Prostate gland (tissue), 2 donors: ENCODE measurements at regions not wholly inside any gene's neighbourhood (a gene's known extent, or its start where the extent isn't known, plus 50 kb on each side); places are given as distances from the start of the nearest gene placed in this dataset.

ENCODE experiments used
- DNase-seq: peaks from one replicate; pipeline ENCODE4 v3.0.0-alpha.2; 2019; ENCODE audit warnings: low spot score
- H3K27ac ChIP-seq, 2 donors: fragments of 200-600 bp; sonication (generic); 2 replicates each; pipeline ENCODE4 v1.5.1; 2017 to 2019
- H3K27me3 ChIP-seq: fragments of 200-600 bp; sonication (generic); replicated peaks from 2 replicates; pipeline ENCODE4 v1.5.1; 2019; ENCODE audit not compliant: insufficient read depth
- H3K36me3 ChIP-seq, 2 donors: fragments of 200-600 bp; sonication (generic); 1 replicate in 1 of 2; 2 replicates in 1 of 2; pipeline versions ENCODE4 v1.5.1 to v1.8.1; 2017 to 2019
- H3K4me1 ChIP-seq: fragments of 200-600 bp; sonication (generic); replicated peaks from 2 replicates; pipeline ENCODE4 v1.5.1; 2019
- H3K4me3 ChIP-seq, 2 donors: fragments of 200-600 bp; sonication (generic); 2 replicates each; pipeline ENCODE4 v1.5.1; 2017 to 2019
- H3K9me3 ChIP-seq: fragments of 200-600 bp; sonication (generic); 2 replicates; pipeline ENCODE4 v1.5.1; 2017
- CTCF ChIP-seq, 4 experiments: fragments of 200-600 bp in 2 of 4; fragments of 450-650 bp in 2 of 4; sonication (generic) in 2 of 4; IDR thresholded peaks; 1 replicate in 3 of 4; 2 replicates in 1 of 4; pipeline ENCODE4 v1.5.1; 2016 to 2019; ENCODE audit warnings: antibody characterized with exemption in 4 of 4, mild to moderate bottlenecking in 2 of 4, moderate library complexity in 2 of 4
- POLR2A ChIP-seq: fragments of 450-650 bp; IDR thresholded peaks from one replicate; pipeline ENCODE4 v1.6.1; 2016; ENCODE audit warnings: antibody characterized with exemption, mild to moderate bottlenecking
- POLR2AphosphoS5 ChIP-seq: sonication (generic); formaldehyde crosslinking; IDR thresholded peaks from one replicate; pipeline ENCODE4 v1.6.1; 2017; ENCODE audit warnings: antibody characterized with exemption
- WGBS: methylation state at CpG from one replicate; pipeline ENCODE4 v1.1.5; 2018; 5-methylcytosine and 5-hydroxymethylcytosine counted together
- intact Hi-C: fragments of 100-400 bp; cut with DNase I; formaldehyde crosslinking; loops from one replicate; pipeline ENCODE4 v1.14.2; 2022

DNA sequence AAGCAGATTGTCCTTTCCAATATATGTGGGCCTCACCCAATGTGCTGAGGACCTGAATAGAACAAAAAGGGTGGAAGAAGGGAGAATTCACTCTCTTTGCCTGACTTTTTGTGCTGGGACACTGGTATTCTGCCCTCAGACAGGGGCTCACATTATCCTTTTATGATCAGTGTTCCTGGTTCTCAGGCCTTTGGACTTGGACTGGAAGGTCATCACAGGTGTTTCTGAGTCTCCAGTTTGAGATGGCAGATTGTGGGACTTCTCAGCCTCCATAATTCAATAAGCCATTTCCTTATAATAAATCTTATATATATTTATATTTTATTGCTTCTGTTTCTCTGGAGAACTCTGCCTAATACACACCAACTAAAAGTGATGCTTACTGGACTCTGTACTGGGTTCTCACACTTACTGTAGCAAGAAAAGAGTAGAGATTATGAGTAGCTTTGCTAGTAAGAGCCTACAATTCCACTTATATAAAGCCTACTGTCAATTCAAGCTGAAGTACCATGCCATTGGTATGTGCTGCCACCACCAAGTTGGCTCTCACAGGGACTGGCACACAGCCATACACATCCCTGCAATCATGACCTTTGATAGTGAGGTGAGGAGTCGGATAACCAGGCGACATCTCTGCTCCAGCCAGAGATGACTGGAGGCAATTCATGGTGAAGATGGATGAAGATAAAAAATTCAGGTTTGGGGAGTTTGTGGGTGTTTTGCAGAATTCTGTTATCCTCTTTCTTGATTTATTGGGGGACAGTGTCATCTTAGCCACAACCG is 130.7 kb upstream of the NR3C1 start:
- H3K27ac ChIP-seq = no peak overlapping the region
- H3K9me3 ChIP-seq = no peaks in the 10 kb centered on the region
- no peak for TF ChIP-seq POLR2AphosphoS5
- no peak for TF ChIP-seq POLR2A
- no peak for TF ChIP-seq CTCF (IDR thresholded peaks at IDR 0.05)
- no peak for DNase-seq
- WGBS = 62% methylated on average over 3 of the region's 3 CpGs
- no peak overlapping the region for H3K4me3 ChIP-seq
- H3K36me3 ChIP-seq = no peaks in the 10 kb centered on the region
- intact Hi-C loops = no loop called here
- no peaks in the 10 kb centered on the region for H3K4me1 ChIP-seq
- no peaks in the 10 kb centered on the region for H3K27me3 ChIP-seq

GRCh38 chr5:143533475-143533874 is 130.0 kb upstream of the NR3C1 start:
- Histone ChIP-seq H3K4me3 (no peak overlapping the region), H3K27ac (no peak overlapping the region), H3K9me3 (no peaks in the 10 kb centered on the region), H3K4me1 (no peaks in the 10 kb centered on the region), H3K36me3 (no peaks in the 10 kb centered on the region), H3K27me3 (no peaks in the 10 kb centered on the region)
- intact Hi-C loops = no loop called here
- TF ChIP-seq POLR2AphosphoS5 = no peak
- TF ChIP-seq POLR2A = no peak
- no peak for TF ChIP-seq CTCF (IDR thresholded peaks at IDR 0.05)
- WGBS = 91% methylated on average over 3 of the region's 3 CpGs
- no peak for DNase-seq

- Histone ChIP-seq H3K4me1 (no peaks in the 10 kb centered on the region), H3K9me3 (no peaks in the 10 kb centered on the region), H3K27me3 (no peaks in the 10 kb centered on the region), H3K36me3 (no peaks in the 10 kb centered on the region), H3K4me3 (no peak overlapping the region), H3K27ac (no peak overlapping the region)
- WGBS = 100% methylated on average over 4 of the region's 4 CpGs
- intact Hi-C loops = no loop called here
- TF ChIP-seq CTCF (IDR thresholded peaks at IDR 0.05) = no peak
- no peak for TF ChIP-seq POLR2AphosphoS5
- no peak for TF ChIP-seq POLR2A
- no peak for DNase-seq
These were observed 124.3 kb upstream of the NR3C1 start for GRCh38 chr5:143527808-143528207.

DNA sequence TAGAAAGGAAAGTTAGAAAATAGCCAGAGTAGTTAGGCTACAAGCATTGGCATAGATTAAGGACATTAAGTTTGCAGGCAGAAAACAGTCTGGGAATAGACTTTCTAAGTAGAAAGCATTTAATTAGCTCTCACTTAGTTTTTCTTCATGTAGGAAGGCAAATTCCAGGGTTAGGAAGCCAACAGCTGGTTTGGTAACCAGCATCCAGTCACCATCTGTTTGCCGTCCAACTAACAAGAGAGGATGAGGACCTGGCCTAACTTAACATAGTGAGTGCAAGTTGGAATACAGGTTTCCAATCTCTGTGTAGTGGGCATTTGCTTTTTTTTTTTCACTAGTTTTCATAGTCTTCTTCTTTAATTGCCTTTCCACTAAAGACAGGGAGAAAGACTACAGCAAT is 121.7 kb upstream of the NR3C1 start:
- no peaks in the 10 kb centered on the region for H3K9me3 ChIP-seq
- H3K4me3 ChIP-seq = no peak overlapping the region
- TF ChIP-seq CTCF (IDR thresholded peaks at IDR 0.05) (no peak), POLR2A (no peak), POLR2AphosphoS5 (no peak)
- H3K27me3 ChIP-seq = no peaks in the 10 kb centered on the region
- H3K27ac ChIP-seq = no peak overlapping the region
- intact Hi-C loops = no loop called here
- DNase-seq = no peak
- WGBS = 100% methylated on average over 1 of the region's 1 CpG
- no peaks in the 10 kb centered on the region for H3K36me3 ChIP-seq
- H3K4me1 ChIP-seq = no peaks in the 10 kb centered on the region

DNA sequence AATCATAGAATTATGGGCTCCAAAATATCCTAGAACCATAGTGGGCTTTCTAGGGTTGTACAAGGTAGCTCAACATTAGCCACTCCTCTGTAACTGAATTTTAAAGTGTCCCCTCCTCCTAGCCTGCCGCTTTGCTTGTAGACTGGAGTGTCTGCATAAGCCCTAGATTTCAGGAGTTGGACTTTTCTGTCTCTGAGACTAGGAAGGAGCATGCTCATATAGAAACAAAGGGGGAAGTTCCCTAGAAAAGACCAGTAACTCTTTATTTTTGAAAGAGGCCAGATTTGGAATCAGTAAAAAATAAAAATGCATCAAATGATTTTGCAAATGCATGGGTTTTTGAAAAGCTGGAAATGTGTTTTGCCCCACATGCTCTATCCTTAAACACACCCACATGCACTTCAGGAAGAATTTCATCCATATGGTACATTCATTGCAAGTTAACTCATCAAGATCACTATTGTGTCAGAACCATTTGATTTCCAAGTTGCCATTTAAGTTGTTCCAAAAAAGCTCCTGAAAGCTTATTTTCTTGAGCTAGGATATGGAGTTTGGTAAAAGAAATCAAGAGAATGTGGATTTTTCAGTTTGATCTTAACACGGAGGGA is 121.0 kb upstream of the NR3C1 start:
- no peaks in the 10 kb centered on the region for H3K9me3 ChIP-seq
- no peak for TF ChIP-seq POLR2A
- no peak for TF ChIP-seq CTCF (IDR thresholded peaks at IDR 0.05)
- TF ChIP-seq POLR2AphosphoS5 = no peak
- no peak overlapping the region for H3K27ac ChIP-seq
- H3K36me3 ChIP-seq = no peaks in the 10 kb centered on the region
- intact Hi-C loops = no loop called here
- DNase-seq = no peak
- no peak overlapping the region for H3K4me3 ChIP-seq
- no peaks in the 10 kb centered on the region for H3K27me3 ChIP-seq
- 95% methylated on average over 2 of the region's 2 CpGs for WGBS
- H3K4me1 ChIP-seq = no peaks in the 10 kb centered on the region
